GM20000 (cell line): ENCODE measurements at regions not wholly inside any gene's neighbourhood (a gene's known extent, or its start where the extent isn't known, plus 50 kb on each side); places are given as distances from the start of the nearest gene placed in this dataset.

Source experiments
- DNase-seq: peaks from one replicate; pipeline ENCODE4 v3.0.0; 2012; ENCODE audit warnings: low spot score
- TF ChIP-seq, protein P1 (sequence below): IDR thresholded peaks from 2 replicates; pipeline ENCODE4 v1.5.1; 2012; ENCODE audit warnings: mild to moderate bottlenecking, control low read depth; ENCODE audit errors: extremely low read depth, missing control alignments

GRCh38 chr10:43751646-43752045 is 103.0 kb upstream of the ZNF32 start:
- DNase-seq: no peak
- TF ChIP-seq, protein P1, sequence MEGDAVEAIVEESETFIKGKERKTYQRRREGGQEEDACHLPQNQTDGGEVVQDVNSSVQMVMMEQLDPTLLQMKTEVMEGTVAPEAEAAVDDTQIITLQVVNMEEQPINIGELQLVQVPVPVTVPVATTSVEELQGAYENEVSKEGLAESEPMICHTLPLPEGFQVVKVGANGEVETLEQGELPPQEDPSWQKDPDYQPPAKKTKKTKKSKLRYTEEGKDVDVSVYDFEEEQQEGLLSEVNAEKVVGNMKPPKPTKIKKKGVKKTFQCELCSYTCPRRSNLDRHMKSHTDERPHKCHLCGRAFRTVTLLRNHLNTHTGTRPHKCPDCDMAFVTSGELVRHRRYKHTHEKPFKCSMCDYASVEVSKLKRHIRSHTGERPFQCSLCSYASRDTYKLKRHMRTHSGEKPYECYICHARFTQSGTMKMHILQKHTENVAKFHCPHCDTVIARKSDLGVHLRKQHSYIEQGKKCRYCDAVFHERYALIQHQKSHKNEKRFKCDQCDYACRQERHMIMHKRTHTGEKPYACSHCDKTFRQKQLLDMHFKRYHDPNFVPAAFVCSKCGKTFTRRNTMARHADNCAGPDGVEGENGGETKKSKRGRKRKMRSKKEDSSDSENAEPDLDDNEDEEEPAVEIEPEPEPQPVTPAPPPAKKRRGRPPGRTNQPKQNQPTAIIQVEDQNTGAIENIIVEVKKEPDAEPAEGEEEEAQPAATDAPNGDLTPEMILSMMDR: no peak

DNA sequence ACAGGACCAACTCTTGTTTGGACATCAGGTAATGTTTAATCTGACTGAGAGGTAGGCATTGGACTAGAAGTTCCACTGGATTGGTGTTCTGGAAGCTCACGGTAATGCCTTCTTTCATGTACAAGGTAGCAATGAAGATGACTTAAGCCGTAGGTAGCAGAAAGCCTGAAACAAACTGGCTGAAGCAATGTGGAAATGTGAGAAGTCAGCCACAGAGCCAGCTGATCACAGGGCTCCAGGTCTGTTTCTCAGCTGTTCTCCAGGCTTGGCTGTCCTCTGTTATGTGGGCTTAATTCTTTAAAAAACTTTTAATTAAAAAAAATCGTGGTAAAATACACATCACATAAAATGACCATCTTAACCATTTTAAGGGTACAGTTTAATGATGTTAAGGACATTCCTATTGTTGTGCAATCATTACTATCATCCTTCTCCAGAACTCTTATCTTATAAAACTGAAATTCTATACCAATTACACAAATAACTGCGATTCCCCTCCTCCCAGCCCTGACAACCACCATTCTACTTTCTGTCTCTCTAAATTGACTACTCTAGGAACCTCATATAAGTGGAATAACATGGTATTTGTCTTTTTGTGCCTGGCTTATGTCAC is 101.4 kb upstream of the ZNF32 start:
- TF ChIP-seq, protein P1: no peak
- DNase-seq: no peak

- DNase-seq: no peak
- TF ChIP-seq, protein P1: no peak
Measured at GRCh38 chr10:43749145-43749576, 100.5 kb upstream of the ZNF32 start.

DNA sequence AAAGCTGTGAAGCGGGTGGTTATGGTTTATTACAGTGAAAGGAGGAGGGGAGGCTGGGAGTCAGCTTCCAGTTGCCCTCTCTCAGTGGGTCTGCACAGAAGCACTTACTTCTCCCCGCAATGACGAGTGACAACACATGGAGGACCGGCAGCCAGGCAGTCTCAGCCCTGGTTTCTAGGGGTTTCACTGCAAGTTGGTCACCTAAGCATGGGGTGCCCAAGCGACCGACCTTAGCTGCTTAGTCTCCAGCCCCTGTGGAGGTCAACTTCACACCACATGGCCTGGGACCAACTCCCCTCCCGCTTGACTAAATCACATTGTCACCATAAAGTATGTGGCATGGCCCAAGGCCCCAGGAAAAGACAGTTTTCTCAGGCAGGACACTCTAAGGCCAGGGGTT is 99.9 kb upstream of the ZNF32 start:
- TF ChIP-seq, protein P1: no peak
- DNase-seq: no peak

DNA sequence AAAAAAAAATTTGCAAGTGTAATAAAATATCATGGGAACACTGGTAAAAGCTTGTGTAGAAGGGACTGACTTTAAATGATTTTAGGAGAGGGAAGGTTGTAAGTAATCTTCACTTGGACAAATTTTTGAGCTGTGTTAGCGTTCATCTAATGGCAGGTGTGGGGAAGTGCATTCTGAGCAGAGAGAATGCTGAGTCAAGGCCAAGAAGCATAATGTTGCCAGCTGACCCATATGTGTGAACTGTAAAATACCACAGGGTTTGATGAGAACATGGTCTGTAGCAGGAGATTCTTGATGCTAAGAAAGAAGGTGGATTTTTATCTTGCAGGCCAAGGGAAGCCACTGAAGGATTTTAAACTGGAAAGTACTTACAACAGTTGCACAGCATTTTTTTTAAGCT is 98.2 kb upstream of the ZNF32 start:
- DNase-seq: no peak
- TF ChIP-seq, protein P1: no peak

DNA sequence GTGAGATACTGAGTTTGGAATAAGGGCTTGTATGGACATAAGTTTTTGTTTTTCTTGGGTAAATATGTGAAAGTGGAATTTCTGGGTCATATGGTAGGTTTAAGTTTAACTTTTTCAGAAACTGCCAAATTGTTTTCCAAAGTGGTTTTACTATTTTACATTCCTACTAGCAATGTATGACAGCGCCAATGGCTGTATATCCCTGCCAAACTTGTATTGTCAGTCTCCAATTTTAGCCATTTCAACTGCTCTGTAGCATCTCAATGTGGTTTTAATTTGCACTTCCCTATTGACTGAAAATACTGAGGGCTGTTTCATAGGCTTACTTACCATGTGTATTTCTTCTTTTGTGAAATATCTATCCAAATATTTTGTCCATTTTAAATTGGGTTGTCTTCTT is 90.5 kb upstream of the ZNF32 start:
- TF ChIP-seq, protein P1: no peak
- DNase-seq: no peak

GRCh38 chr10:43737003-43737402 is 88.3 kb upstream of the ZNF32 start:
- TF ChIP-seq, protein P1: no peak

More at GRCh38 chr10:43737003-43737402, 88.3 kb upstream of the ZNF32 start:
- no peak for DNase-seq
